Uterus (tissue), 2 donors: ENCODE measurements at regions not wholly inside any gene's neighbourhood (a gene's known extent, or its start where the extent isn't known, plus 50 kb on each side); places are given as distances from the start of the nearest gene placed in this dataset.

Experiments used
- CTCF ChIP-seq, 4 experiments: fragments of 200-600 bp in 2 of 4; fragments of 450-650 bp in 2 of 4; sonication (generic) in 2 of 4; IDR thresholded peaks; one replicate each; pipeline ENCODE4 v1.5.1; 2016 to 2019; ENCODE audit warnings: antibody characterized with exemption in 4 of 4, mild to moderate bottlenecking in 2 of 4, moderate library complexity in 1 of 4
- POLR2A ChIP-seq, 2 donors: fragments of 450-650 bp; IDR thresholded peaks; one replicate each; pipeline ENCODE4 v1.6.1; 2016; ENCODE audit warnings: antibody characterized with exemption in 2 of 2, mild to moderate bottlenecking in 1 of 2, moderate library complexity in 1 of 2

- TF ChIP-seq CTCF (IDR thresholded peaks at IDR 0.05), result no peak
- no peak for TF ChIP-seq POLR2A (IDR thresholded peaks at IDR 0.05)
These were observed 1330.1 kb upstream of the PIK3C3 start for GRCh38 chr18:40624959-40625358.
